AG10803 (cell line): ENCODE measurements at regions not wholly inside any gene's neighbourhood (a gene's known extent, or its start where the extent isn't known, plus 50 kb on each side); places are given as distances from the start of the nearest gene placed in this dataset.

Source experiments
- DNase-seq: peaks from one replicate; pipeline ENCODE4 v3.0.0; 2010; ENCODE audit warnings: low read depth
- H3K4me3 ChIP-seq: 2 replicates; pipeline ENCODE4 v1.5.1; 2011; ENCODE audit warnings: mild to moderate bottlenecking, low read length, control low read depth
- TF ChIP-seq, protein P1 (sequence below): conservative IDR thresholded peaks from 2 replicates; pipeline ENCODE4 v1.5.1; 2011; ENCODE audit warnings: mild to moderate bottlenecking, low read length, control low read depth, inconsistent platforms

DNA sequence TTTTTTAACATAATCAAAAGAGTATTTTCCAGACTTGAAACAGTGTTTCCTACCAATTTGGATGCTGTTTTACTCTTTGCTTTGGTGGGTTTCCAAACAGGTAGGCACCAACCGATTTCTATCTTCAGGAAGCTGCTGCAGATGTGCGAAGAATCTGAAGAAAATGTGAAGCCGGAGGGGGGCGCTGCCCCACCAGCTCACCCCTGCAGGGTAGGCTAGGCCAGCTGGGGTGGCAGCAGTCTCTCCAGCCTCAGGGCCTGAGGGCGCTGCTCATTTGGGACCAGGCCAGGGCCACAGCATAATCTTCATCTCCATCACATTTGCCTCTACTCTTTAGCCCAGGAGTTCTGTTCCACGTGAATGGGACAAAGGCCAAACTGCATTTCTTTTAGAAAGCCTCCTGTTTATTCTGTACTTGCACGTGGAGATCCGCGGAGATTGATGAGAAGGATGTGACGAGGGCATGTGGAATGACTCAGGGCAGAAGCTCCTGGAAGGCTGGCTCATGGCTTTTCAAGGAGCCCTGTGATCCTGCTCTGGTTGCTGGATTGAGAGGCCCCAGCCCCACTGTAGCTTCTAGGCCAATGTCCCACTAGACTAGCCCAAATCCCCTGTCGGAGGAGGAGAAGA, 84.2 kb upstream of the FAM136A start:
- DNase-seq, result peak; percentile 35
- TF ChIP-seq, protein P1, sequence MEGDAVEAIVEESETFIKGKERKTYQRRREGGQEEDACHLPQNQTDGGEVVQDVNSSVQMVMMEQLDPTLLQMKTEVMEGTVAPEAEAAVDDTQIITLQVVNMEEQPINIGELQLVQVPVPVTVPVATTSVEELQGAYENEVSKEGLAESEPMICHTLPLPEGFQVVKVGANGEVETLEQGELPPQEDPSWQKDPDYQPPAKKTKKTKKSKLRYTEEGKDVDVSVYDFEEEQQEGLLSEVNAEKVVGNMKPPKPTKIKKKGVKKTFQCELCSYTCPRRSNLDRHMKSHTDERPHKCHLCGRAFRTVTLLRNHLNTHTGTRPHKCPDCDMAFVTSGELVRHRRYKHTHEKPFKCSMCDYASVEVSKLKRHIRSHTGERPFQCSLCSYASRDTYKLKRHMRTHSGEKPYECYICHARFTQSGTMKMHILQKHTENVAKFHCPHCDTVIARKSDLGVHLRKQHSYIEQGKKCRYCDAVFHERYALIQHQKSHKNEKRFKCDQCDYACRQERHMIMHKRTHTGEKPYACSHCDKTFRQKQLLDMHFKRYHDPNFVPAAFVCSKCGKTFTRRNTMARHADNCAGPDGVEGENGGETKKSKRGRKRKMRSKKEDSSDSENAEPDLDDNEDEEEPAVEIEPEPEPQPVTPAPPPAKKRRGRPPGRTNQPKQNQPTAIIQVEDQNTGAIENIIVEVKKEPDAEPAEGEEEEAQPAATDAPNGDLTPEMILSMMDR, result no peak
- no peak overlapping the region for H3K4me3 ChIP-seq

DNA sequence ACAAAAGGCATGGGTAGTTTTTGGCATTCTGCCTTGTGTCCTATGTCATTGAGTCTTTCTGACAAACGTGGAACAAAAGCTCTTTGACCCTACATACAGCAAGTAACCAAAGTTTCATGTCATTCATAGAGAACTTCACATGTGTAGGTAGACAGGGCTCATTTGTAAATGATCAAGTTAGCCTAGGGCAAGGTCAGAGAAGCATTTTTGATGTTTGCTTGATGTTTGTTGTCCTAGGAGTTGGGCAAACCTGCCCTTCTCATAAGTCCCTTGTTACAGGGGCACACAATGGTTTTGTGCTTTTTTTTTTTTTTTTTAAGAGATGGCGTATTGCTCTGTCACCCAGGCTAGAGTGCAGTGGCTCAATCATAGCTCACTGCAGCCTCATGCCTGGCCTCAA, 83.3 kb upstream of the FAM136A start:
- TF ChIP-seq, protein P1, result no peak
- H3K4me3 ChIP-seq, result no peak overlapping the region
- no peak for DNase-seq

DNA sequence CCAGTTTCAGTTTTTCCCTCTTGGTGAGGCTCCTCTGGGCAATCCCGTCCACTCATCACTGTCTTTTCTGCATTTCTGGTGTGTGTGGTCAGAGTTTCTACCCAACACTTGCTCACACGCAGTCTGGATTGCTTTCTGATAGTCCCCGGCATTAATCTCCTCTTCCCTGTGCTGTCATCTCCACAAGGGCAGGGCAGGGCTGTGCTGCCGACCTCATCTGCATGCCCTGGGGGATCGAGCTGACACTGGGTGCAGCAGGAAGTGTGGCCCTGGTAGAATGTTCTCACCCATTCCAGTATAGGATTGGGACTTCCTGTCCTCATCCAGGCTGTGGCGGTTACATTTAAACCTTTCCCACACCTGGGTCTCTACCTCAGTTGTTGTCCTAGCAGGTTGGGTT, 80.0 kb upstream of the FAM136A start:
- peak overlapping the region; percentile 20 for H3K4me3 ChIP-seq

DNA sequence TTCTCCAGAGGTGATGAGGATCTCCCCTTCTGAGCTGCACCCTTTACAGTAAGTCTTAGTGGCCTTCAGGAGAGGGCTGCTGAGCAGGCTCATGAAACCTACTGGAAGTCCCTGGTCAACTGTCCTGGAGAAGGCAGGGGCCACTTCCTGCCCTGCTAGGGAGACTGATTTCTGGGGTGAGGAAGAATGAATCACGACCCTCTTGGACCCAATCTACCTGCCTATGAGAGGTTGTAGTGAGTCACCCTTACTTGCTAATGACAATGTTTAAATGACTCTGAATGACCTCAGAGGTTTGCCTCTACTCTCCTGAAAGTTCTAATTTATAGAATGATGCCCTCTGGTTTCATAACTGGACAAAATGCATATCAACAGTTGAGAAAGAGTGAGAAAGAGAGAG, 79.4 kb upstream of the FAM136A start:
- TF ChIP-seq, protein P1, result no peak
- no peak for DNase-seq
- no peak overlapping the region for H3K4me3 ChIP-seq

More for the DNA sequence above, 80.0 kb upstream of the FAM136A start:
- TF ChIP-seq, protein P1, result no peak
- DNase-seq, result peak; percentile 65

DNA sequence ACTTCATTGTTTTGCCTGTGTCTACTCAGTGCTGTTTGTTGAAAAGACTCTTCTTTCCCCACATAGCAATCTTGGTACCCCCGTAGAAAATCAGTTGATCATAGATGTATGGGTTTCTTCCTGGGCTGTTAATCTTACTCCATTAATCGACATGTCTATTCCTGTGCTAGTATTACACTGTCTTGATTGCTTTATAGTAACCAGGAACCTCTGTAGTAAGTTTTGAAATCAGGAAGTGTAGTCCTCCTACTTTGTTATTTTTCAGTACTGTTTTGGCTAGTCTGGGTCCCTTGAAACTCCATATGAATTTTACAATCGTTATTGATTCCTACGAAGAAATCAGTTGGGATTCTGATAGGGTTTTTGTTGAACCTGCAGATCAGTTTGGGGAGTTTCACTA, 78.8 kb upstream of the FAM136A start:
- no peak overlapping the region for H3K4me3 ChIP-seq
- TF ChIP-seq, protein P1, result no peak
- DNase-seq, result no peak

DNA sequence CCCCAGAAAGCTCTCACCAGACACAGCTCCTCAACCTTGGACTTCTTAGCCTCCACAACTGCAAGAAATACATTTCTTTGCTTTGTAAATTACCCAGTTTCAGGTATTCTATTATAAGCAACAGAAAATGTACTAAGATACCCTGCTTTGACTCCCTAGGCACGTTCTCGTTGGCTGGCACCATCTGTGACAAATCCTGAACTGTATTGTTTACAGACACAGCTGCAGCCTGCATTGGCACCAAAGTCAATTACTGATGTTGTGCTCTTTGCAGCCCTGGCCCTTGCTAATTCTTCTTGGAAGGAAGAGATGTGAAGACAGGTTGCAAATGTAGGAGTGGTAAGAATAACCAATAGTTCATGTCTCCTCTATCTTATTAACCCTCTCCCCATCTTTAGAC, 72.7 kb upstream of the FAM136A start:
- TF ChIP-seq, protein P1, result no peak
- DNase-seq, result no peak

DNA sequence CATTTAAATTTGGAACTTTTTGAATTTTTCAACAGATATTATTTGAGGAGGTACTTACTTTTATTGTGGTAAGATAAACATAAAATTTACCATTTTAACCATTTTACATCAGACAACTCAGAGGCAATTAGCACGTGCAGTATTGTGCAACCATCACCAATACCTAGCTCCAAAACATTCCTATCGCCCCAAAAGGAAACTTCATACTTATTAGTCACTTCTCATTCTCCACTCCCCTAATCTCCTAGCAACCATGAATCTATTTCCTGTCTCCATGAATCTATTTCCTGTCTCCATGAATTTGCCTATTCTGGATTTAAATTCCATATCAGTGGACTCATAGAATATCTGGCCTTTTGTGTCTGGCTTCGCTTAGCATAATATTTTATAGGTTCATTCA, 69.9 kb upstream of the FAM136A start:
- TF ChIP-seq, protein P1, result no peak
- DNase-seq, result peak; percentile 89
- H3K4me3 ChIP-seq, result no peak overlapping the region

More for the DNA sequence above, 72.7 kb upstream of the FAM136A start:
- no peak overlapping the region for H3K4me3 ChIP-seq
